GM23338 (cell line): ENCODE measurements at regions not wholly inside any gene's neighbourhood (a gene's known extent, or its start where the extent isn't known, plus 50 kb on each side); places are given as distances from the start of the nearest gene placed in this dataset.

Source experiments
- ATAC-seq: fragments of 200-7000 bp; cut with Tn5 transposase; 3 replicates; pipeline ENCODE4 v1.9.1; 2020
- DNase-seq: peaks from one replicate; pipeline ENCODE4 v3.0.0-alpha.2; 2015; ENCODE audit warnings: low spot score
- H2AFZ ChIP-seq: fragments of 200-600 bp; sonication (generic); 2 replicates; pipeline ENCODE4 v1.8.0; 2016; ENCODE audit warnings: antibody characterized with exemption, mild to moderate bottlenecking, moderate library complexity
- H3F3A ChIP-seq: fragments of 200-600 bp; sonication (generic); replicated peaks from 2 replicates; pipeline ENCODE4 v1.8.0; 2017; ENCODE audit warnings: antibody characterized with exemption, mixed run types, low read depth
- H3K27ac ChIP-seq: fragments of 200-600 bp; sonication (generic); 2 replicates; pipeline ENCODE4 v1.6.1; 2016; ENCODE audit warnings: low read depth
- H3K27me3 ChIP-seq: fragments of 200-600 bp; sonication (generic); 2 replicates; pipeline ENCODE4 v1.8.0; 2016; ENCODE audit warnings: mild to moderate bottlenecking, mixed run types, moderate library complexity; ENCODE audit not compliant: insufficient read depth
- H3K36me3 ChIP-seq: fragments of 200-600 bp; sonication (generic); 2 replicates; pipeline ENCODE4 v1.8.0; 2016; ENCODE audit warnings: mild to moderate bottlenecking; ENCODE audit not compliant: insufficient read depth
- H3K4me1 ChIP-seq: fragments of 200-600 bp; sonication (generic); 2 replicates; pipeline ENCODE4 v1.8.0; 2016; ENCODE audit warnings: mild to moderate bottlenecking, moderate library complexity; ENCODE audit not compliant: insufficient read depth
- H3K4me2 ChIP-seq: fragments of 200-600 bp; sonication (generic); 2 replicates; pipeline ENCODE4 v1.7.1; 2017; ENCODE audit warnings: mixed run types
- H3K4me3 ChIP-seq: fragments of 200-600 bp; sonication (generic); 2 replicates; pipeline ENCODE4 v1.6.1; 2016; ENCODE audit warnings: mixed run types
- H3K79me2 ChIP-seq: fragments of 200-600 bp; sonication (generic); replicated peaks from 2 replicates; pipeline ENCODE4 v1.8.0; 2017; ENCODE audit warnings: mild to moderate bottlenecking; ENCODE audit not compliant: insufficient read depth
- H3K9me2 ChIP-seq: fragments of 200-600 bp; sonication (generic); 2 replicates; pipeline ENCODE4 v1.8.0; 2017; ENCODE audit not compliant: insufficient read depth
- H4K20me1 ChIP-seq: fragments of 200-600 bp; sonication (generic); replicated peaks from 2 replicates; pipeline ENCODE4 v1.8.0; 2017; ENCODE audit warnings: mild to moderate bottlenecking; ENCODE audit not compliant: insufficient read depth
- H3K27ac Mint-ChIP-seq: 2 replicates; pipeline ENCODE4 v1.8.0; 2020; ENCODE audit warnings: inconsistent platforms, mild to moderate bottlenecking, moderate library complexity, mixed read lengths
- H3K27me3 Mint-ChIP-seq: 3 replicates; pipeline ENCODE4 v1.8.0; 2022; ENCODE audit warnings: low read depth, mild to moderate bottlenecking, moderate library complexity, mixed read lengths, inconsistent platforms; ENCODE audit not compliant: insufficient read depth, poor library complexity
- H3K36me3 Mint-ChIP-seq: 3 replicates; pipeline ENCODE4 v1.8.0; 2021; ENCODE audit warnings: low read depth, mild to moderate bottlenecking, inconsistent platforms, moderate library complexity, mixed read lengths
- H3K4me1 Mint-ChIP-seq: 3 replicates; pipeline ENCODE4 v1.8.0; 2020; ENCODE audit warnings: mild to moderate bottlenecking, inconsistent platforms, mixed read lengths
- H3K4me3 Mint-ChIP-seq: 3 replicates; pipeline ENCODE4 v1.8.0; 2021; ENCODE audit warnings: moderate library complexity, mild to moderate bottlenecking, inconsistent platforms, mixed read lengths
- H3K9me3 Mint-ChIP-seq: 3 replicates; pipeline ENCODE4 v1.8.0; 2020; ENCODE audit warnings: moderate library complexity, mild to moderate bottlenecking, inconsistent platforms, mixed read lengths
- CREB1 ChIP-seq: fragments of 250-450 bp; sonication (Bioruptor Pico); IDR thresholded peaks from 2 replicates; pipeline ENCODE4 v1.5.0; 2020; ENCODE audit warnings: low read depth, mild to moderate bottlenecking, moderate library complexity
- CTCF ChIP-seq, 2 experiments: fragments of 200-600 bp in 1 of 2; sonication (generic) in 1 of 2; conservative IDR thresholded peaks; 2 replicates each; pipeline versions ENCODE4 v1.5.1 to v1.6.1; 2016 to 2017; ENCODE audit warnings: antibody characterized with exemption in 2 of 2, low read depth in 2 of 2, mild to moderate bottlenecking in 2 of 2, moderate library complexity in 1 of 2
- ETS1 ChIP-seq: IDR thresholded peaks from 2 replicates; pipeline ENCODE4 v1.6.1; 2016; ENCODE audit warnings: antibody characterized with exemption
- EZH2 ChIP-seq: fragments of 200-600 bp; sonication (generic); IDR thresholded peaks from one replicate; pipeline ENCODE4 v1.8.0; 2017; ENCODE audit warnings: antibody characterized with exemption, mild to moderate bottlenecking, low read depth; ENCODE audit not compliant: unreplicated experiment
- EZH2phosphoT487 ChIP-seq: fragments of 200-600 bp; sonication (generic); IDR thresholded peaks from one replicate; pipeline ENCODE4 v1.8.1; 2018; ENCODE audit warnings: antibody characterized with exemption; ENCODE audit not compliant: unreplicated experiment
- JUNB ChIP-seq: IDR thresholded peaks from one replicate; pipeline ENCODE4 v1.6.1; 2016; ENCODE audit warnings: antibody characterized with exemption; ENCODE audit not compliant: unreplicated experiment
- NANOG ChIP-seq: IDR thresholded peaks from 2 replicates; pipeline ENCODE4 v1.6.1; 2016; ENCODE audit warnings: antibody characterized with exemption, borderline replicate concordance
- POLR2AphosphoS5 ChIP-seq: IDR thresholded peaks from 2 replicates; pipeline ENCODE4 v1.6.1; 2016; ENCODE audit warnings: antibody characterized with exemption, low read depth
- REST ChIP-seq: IDR thresholded peaks from one replicate; pipeline ENCODE4 v1.6.1; 2018; ENCODE audit warnings: antibody characterized with exemption; ENCODE audit not compliant: unreplicated experiment
- ZNF114 ChIP-seq: fragments of 250-450 bp; sonication (Bioruptor Pico); IDR thresholded peaks from 2 replicates; pipeline ENCODE4 v1.5.0; 2020; ENCODE audit warnings: mild to moderate bottlenecking, moderate library complexity
- ZNF331 ChIP-seq: fragments of 250-450 bp; sonication (Bioruptor Pico); IDR thresholded peaks from 2 replicates; pipeline ENCODE4 v1.5.0; 2020; ENCODE audit warnings: low read depth, mild to moderate bottlenecking, moderate library complexity
- ZNF462 ChIP-seq: fragments of 250-450 bp; sonication (Bioruptor Pico); IDR thresholded peaks from 2 replicates; pipeline ENCODE4 v1.5.0; 2020; ENCODE audit warnings: mild to moderate bottlenecking, moderate library complexity

GRCh38 chr3:55407426-55407820, 79.7 kb downstream of the WNT5A start:
- no peak overlapping the region for H3K4me3 ChIP-seq
- no peak for ATAC-seq
- H3K9me2 ChIP-seq, result no peaks in the 10 kb centered on the region
- H3K27me3 Mint-ChIP-seq, result peaks cover 2% of the 10 kb centered on the region
- no peak overlapping the region for H3K4me3 Mint-ChIP-seq
- no peaks in the 10 kb centered on the region for H3K9me3 Mint-ChIP-seq
- no peaks in the 10 kb centered on the region for H3F3A ChIP-seq
- H4K20me1 ChIP-seq, result no peaks in the 10 kb centered on the region
- H3K27me3 ChIP-seq, result no peaks in the 10 kb centered on the region
- H3K36me3 ChIP-seq, result no peaks in the 10 kb centered on the region
- H3K27ac Mint-ChIP-seq, result no peak overlapping the region
- TF ChIP-seq JUNB, result no peak
- TF ChIP-seq POLR2AphosphoS5, result no peak
- no peak for TF ChIP-seq ETS1
- TF ChIP-seq EZH2, result no peak
- no peak for TF ChIP-seq EZH2phosphoT487
- no peak for TF ChIP-seq ZNF462 (CRISPR knock-in tag)
- no peak for TF ChIP-seq CTCF (conservative IDR thresholded peaks at IDR 0.05; ENCODE audit: low read depth in 2 of 2)
- no peak for TF ChIP-seq REST
- TF ChIP-seq NANOG, result no peak
- TF ChIP-seq ZNF331, result no peak
- TF ChIP-seq CREB1, result no peak
- no peak for TF ChIP-seq ZNF114 (CRISPR knock-in tag)
- DNase-seq, result no peak
- no peak overlapping the region for H3K27ac ChIP-seq
- H3K4me1 ChIP-seq, result no peaks in the 10 kb centered on the region
- H3K79me2 ChIP-seq, result no peaks in the 10 kb centered on the region
- no peak overlapping the region for H2AFZ ChIP-seq
- H3K4me2 ChIP-seq, result no peak overlapping the region
- H3K4me1 Mint-ChIP-seq, result no peaks in the 10 kb centered on the region
- H3K36me3 Mint-ChIP-seq, result no peaks in the 10 kb centered on the region
